Suprapubic skin (tissue), 4 donors: ENCODE measurements at regions not wholly inside any gene's neighbourhood (a gene's known extent, or its start where the extent isn't known, plus 50 kb on each side); places are given as distances from the start of the nearest gene placed in this dataset.

Experiments
- DNase-seq, 2 donors: peaks; one replicate each; pipeline ENCODE4 v3.0.0-alpha.2; 2019; ENCODE audit warnings: low spot score in 2 of 2
- H3K27ac ChIP-seq: fragments of 200-600 bp; sonication (generic); one replicate; pipeline ENCODE4 v1.5.1; 2019
- H3K27me3 ChIP-seq: fragments of 200-600 bp; sonication (generic); one replicate; pipeline ENCODE4 v1.5.1; 2019
- H3K36me3 ChIP-seq: fragments of 200-600 bp; sonication (generic); one replicate; pipeline ENCODE4 v1.5.1; 2019
- H3K4me1 ChIP-seq: fragments of 200-600 bp; sonication (generic); one replicate; pipeline ENCODE4 v1.5.1; 2019
- H3K4me3 ChIP-seq: fragments of 200-600 bp; sonication (generic); one replicate; pipeline ENCODE4 v1.5.1; 2019; ENCODE audit warnings: mild to moderate bottlenecking
- H3K9me3 ChIP-seq: fragments of 200-600 bp; sonication (generic); one replicate; pipeline ENCODE4 v1.5.1; 2019
- EP300 ChIP-seq: sonication (generic); formaldehyde crosslinking; IDR thresholded peaks from one replicate; pipeline ENCODE4 v1.6.1; 2017; ENCODE audit warnings: antibody characterized with exemption
- POLR2A ChIP-seq, 2 donors: fragments of 450-650 bp; IDR thresholded peaks; one replicate each; pipeline ENCODE4 v1.6.1; 2017; ENCODE audit warnings: antibody characterized with exemption in 2 of 2, mild to moderate bottlenecking in 2 of 2, moderate library complexity in 2 of 2
- POLR2AphosphoS5 ChIP-seq, 3 donors: sonication (generic); formaldehyde crosslinking; IDR thresholded peaks; one replicate each; pipeline ENCODE4 v1.6.1; 2017; ENCODE audit warnings: antibody characterized with exemption in 3 of 3
- WGBS: methylation state at CpG from one replicate; pipeline ENCODE4 v1.1.5; 2018; 5-methylcytosine and 5-hydroxymethylcytosine counted together
- TF ChIP-seq, protein P1 (sequence below), 2 donors: fragments of 200-600 bp in 1 of 2; fragments of 450-650 bp in 1 of 2; sonication (generic) in 1 of 2; IDR thresholded peaks; one replicate each; pipeline ENCODE4 v1.5.1; 2016 to 2019; ENCODE audit warnings: antibody characterized with exemption in 2 of 2, mild to moderate bottlenecking in 1 of 2, moderate library complexity in 1 of 2

- Histone ChIP-seq H3K9me3 (no peaks in the 10 kb centered on the region), H3K4me3 (no peak overlapping the region), H3K36me3 (no peaks in the 10 kb centered on the region), H3K27me3 (no peaks in the 10 kb centered on the region), H3K4me1 (peaks cover under 1% of the 10 kb centered on the region), H3K27ac (no peak overlapping the region)
- 79% methylated on average over 3 of the region's 3 CpGs for WGBS
- TF ChIP-seq, protein P1, sequence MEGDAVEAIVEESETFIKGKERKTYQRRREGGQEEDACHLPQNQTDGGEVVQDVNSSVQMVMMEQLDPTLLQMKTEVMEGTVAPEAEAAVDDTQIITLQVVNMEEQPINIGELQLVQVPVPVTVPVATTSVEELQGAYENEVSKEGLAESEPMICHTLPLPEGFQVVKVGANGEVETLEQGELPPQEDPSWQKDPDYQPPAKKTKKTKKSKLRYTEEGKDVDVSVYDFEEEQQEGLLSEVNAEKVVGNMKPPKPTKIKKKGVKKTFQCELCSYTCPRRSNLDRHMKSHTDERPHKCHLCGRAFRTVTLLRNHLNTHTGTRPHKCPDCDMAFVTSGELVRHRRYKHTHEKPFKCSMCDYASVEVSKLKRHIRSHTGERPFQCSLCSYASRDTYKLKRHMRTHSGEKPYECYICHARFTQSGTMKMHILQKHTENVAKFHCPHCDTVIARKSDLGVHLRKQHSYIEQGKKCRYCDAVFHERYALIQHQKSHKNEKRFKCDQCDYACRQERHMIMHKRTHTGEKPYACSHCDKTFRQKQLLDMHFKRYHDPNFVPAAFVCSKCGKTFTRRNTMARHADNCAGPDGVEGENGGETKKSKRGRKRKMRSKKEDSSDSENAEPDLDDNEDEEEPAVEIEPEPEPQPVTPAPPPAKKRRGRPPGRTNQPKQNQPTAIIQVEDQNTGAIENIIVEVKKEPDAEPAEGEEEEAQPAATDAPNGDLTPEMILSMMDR (IDR thresholded peaks at IDR 0.05) = no peak
- TF ChIP-seq POLR2A (IDR thresholded peaks at IDR 0.05) (no peak), EP300 (no peak), POLR2AphosphoS5 (IDR thresholded peaks at IDR 0.05) (no peak)
- DNase-seq = no peak
Observed at GRCh38 chr10:28219251-28219650, 83.6 kb downstream of the MPP7 start.

DNA sequence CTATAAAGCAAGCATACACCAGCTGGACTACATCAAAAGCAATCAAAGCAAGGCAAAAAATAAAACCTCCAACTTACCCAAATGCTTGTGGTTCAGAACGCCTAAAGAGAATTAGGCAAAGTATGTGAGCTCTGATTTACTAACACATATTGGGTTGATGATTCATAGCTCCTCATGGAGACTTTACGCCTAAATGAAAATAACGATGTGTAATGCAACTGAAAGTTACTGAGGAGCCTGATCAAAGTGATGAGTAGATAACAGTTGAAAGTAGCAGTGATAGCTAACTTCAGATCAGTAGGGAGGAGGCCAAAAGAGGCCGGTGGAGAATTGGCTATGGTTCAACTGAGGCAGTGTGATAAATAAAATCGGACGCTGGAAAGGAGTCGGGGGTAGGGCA, 85.0 kb downstream of the MPP7 start:
- no peaks in the 10 kb centered on the region for H3K9me3 ChIP-seq
- TF ChIP-seq POLR2A (IDR thresholded peaks at IDR 0.05) = no peak
- no peak for TF ChIP-seq POLR2AphosphoS5 (IDR thresholded peaks at IDR 0.05)
- no peak for TF ChIP-seq EP300
- peaks cover 6% of the 10 kb centered on the region for H3K4me1 ChIP-seq
- 41% methylated on average over 7 of the region's 7 CpGs for WGBS
- H3K4me3 ChIP-seq = no peak overlapping the region
- H3K36me3 ChIP-seq = no peaks in the 10 kb centered on the region
- no peak for DNase-seq
- H3K27ac ChIP-seq = no peak overlapping the region
- no peaks in the 10 kb centered on the region for H3K27me3 ChIP-seq

- 63% methylated on average over 3 of the region's 3 CpGs for WGBS
- DNase-seq = no peak
- peaks cover 6% of the 10 kb centered on the region for H3K4me1 ChIP-seq
- no peaks in the 10 kb centered on the region for H3K9me3 ChIP-seq
- no peak for TF ChIP-seq POLR2AphosphoS5 (IDR thresholded peaks at IDR 0.05)
- TF ChIP-seq, protein P1 (IDR thresholded peaks at IDR 0.05) = no peak
- no peak for TF ChIP-seq EP300
- TF ChIP-seq POLR2A (IDR thresholded peaks at IDR 0.05) = no peak
- no peaks in the 10 kb centered on the region for H3K36me3 ChIP-seq
- no peaks in the 10 kb centered on the region for H3K27me3 ChIP-seq
- H3K4me3 ChIP-seq = no peak overlapping the region
- no peak overlapping the region for H3K27ac ChIP-seq
Observed at GRCh38 chr10:28215930-28216329, 86.9 kb downstream of the MPP7 start.

DNA sequence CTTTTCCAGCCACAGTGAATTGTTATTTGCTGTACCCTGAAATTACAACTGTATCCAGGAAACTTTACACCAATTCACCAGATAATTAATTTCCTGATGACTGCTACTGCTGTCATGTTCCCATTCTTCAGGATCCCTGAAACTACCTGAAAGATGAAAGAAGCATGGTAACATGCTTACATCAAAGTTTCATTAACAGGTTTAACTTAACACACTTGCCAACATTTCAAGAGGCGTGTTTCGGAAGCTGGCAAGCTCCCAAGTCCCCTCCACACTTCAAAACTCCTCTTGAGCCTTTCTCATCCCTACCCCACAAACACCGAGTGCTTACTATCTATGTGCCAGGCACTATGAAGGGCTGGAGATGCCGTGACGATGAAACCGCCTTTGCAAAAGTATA, 88.6 kb downstream of the MPP7 start:
- H3K36me3 ChIP-seq = no peaks in the 10 kb centered on the region
- TF ChIP-seq EP300 (no peak), POLR2A (IDR thresholded peaks at IDR 0.05) (no peak), POLR2AphosphoS5 (IDR thresholded peaks at IDR 0.05) (no peak)
- TF ChIP-seq, protein P1 (IDR thresholded peaks at IDR 0.05) = no peak
- H3K9me3 ChIP-seq = no peaks in the 10 kb centered on the region
- WGBS = 59% methylated on average over 6 of the region's 6 CpGs
- H3K27me3 ChIP-seq = no peaks in the 10 kb centered on the region
- no peak overlapping the region for H3K4me3 ChIP-seq
- H3K27ac ChIP-seq = no peak overlapping the region
- DNase-seq = no peak
- H3K4me1 ChIP-seq = peaks cover 6% of the 10 kb centered on the region

DNA sequence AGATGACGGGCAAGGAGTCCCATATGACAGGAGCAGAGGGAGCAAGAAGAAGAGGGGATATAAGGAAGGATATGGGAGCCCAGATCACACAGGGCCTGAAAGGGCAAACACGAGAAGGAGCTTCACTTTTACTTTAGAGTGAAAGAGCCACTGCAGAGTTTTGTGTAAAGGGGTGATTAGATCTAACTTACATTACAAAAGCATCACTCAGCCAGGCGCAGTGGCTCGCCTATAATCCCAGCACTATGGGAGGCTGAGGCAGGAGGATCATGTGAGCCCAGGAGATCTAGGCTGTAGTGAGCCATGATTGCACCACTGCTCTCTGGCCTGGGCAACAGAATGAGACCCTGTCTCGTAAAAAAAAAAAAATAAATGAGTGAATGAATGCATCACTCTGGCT, 91.1 kb downstream of the MPP7 start:
- no peak for DNase-seq
- TF ChIP-seq POLR2AphosphoS5 (IDR thresholded peaks at IDR 0.05) (no peak), EP300 (no peak), POLR2A (IDR thresholded peaks at IDR 0.05) (no peak)
- TF ChIP-seq, protein P1 (IDR thresholded peaks at IDR 0.05) = no peak

DNA sequence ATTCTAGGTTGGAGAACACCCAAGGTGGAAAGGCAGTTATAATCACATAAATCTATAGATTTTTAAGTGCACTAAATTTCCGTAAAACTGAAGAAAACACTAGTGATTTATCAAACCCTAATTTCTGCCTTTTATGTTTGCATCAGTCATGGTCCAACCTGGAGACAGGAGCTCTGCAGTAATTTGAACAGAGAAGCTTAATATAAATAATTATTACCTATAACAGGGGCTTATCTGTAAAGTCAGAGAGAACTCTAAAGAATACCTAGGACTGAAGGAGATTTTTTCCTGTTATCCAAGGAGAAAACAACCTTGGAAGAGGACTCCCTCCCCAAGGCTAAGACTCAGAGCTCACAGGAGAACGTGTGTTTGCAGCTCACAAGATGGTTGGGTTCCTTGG, 95.1 kb downstream of the MPP7 start:
- Histone ChIP-seq H3K27ac (no peak overlapping the region), H3K9me3 (peaks cover 10% of the 10 kb centered on the region), H3K4me3 (no peak overlapping the region), H3K4me1 (peaks cover 2% of the 10 kb centered on the region), H3K36me3 (peaks cover 4% of the 10 kb centered on the region), H3K27me3 (no peaks in the 10 kb centered on the region)
- TF ChIP-seq, protein P1 (IDR thresholded peaks at IDR 0.05) = no peak
- TF ChIP-seq POLR2AphosphoS5 (IDR thresholded peaks at IDR 0.05) (no peak), POLR2A (IDR thresholded peaks at IDR 0.05) (no peak), EP300 (no peak)
- no peak for DNase-seq
- WGBS = 94% methylated on average over 2 of the region's 2 CpGs

More for the DNA sequence above, 91.1 kb downstream of the MPP7 start:
- H3K4me3 ChIP-seq = no peak overlapping the region
- H3K27me3 ChIP-seq = no peaks in the 10 kb centered on the region
- peaks cover 6% of the 10 kb centered on the region for H3K4me1 ChIP-seq
- peaks cover 4% of the 10 kb centered on the region for H3K36me3 ChIP-seq
- WGBS = 89% methylated on average over 5 of the region's 5 CpGs
- H3K27ac ChIP-seq = no peak overlapping the region
- H3K9me3 ChIP-seq = peaks cover 10% of the 10 kb centered on the region
